ENCODE measurements at regions not wholly inside any gene's neighbourhood (a gene's known extent, or its start where the extent isn't known, plus 50 kb on each side); places are given as distances from the start of the nearest gene placed in this dataset.
"Not testable (repeated sequence)": the region's sequence is repeated elsewhere in the genome, so short reads cannot be mapped to it uniquely, and the experiment has no call there.

DNA sequence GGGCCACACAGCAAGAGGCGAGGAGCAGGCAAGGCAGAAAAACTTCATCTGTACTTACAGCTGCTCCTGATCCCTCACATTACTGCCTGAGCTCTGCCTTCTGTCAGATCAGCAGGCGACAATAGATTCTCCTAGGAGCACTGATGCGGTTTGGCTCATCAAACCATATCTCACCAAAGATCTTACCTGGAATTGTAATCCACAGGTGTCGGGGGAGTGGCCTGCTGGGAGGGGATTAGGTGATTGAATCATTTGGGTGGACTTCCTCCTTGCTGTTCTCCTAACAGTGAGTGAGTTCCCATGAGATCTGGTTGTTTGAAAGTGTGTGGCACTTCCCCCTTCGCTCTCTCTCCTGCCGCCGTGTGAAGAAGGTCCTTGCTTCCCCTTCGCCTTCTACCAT is 647.3 kb downstream of the SOCS6 start:
- DNase-seq (ENCODE audit: low read depth in 4 of 4, low spot score in 2 of 4), result no peak

DNA sequence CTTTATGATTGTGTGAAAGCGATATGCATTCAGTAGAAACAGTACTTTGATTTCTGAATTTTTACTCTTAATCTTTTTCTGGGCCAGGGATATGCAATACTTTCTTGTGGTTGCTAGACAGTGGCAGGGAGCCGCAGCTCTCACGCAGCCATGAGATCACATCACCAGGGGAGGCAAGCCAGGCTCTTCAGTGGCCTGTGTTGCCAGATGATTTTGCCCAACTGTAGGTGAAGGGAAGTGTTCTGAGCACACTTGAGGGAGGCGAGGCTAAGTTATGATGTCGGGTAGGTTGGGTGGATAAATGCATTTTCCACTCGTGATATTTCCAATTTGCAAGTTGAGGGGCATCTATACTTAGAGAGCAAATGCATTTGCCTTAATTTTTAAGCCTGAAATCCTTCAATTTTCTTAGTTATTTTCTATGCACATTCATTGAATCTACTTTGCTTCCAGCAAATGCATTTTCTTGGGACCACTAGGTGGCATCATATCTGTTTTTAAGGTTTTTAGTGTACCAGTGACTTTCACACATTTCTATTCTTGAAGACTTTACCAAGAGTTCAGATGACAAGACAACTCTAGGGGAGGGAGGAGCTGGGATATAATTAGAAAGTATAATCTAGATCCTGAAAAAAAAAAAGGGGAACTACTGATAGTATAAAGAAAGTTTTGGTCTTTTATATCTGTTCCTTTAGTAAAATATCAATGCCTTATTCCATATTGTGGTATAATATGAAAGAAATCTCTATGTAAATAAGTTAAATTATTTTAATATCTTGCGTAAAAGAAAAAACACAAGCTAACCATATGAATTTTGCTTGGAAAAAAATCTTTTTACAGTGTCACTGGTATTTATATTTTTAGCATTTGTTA is 643.3 kb downstream of the SOCS6 start:
- peak in 1 of 4 donors; percentile 5 for DNase-seq (ENCODE audit: low read depth in 4 of 4, low spot score in 2 of 4)

DNA sequence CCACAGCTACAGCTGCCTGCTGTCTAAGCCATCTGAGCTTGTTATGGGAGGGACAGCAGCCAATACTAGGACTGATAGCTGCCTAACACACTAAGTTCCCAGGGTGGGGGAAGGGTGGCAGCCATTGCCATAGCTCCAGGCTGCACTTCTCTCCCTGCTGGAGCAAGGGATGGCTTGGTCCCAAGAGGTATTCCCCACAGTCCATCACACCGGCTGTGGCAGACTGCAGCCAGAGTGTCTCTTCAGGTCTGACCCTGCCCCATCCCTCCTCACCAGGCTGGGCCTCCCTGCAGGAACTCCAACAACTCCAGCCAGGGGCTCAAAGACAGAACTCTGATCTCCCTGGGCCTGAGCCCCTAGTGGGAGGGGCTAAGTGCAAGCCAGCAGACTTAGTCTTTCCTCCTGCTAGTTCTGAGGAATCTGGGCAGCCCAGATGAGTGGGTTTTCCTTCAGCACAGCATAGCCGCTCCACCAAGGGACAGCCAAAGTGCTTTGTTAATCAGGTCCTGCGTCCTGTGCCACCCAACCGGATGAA is 632.1 kb downstream of the SOCS6 start:
- DNase-seq (ENCODE audit: low read depth in 4 of 4, low spot score in 2 of 4), result no peak

- no peak for DNase-seq (ENCODE audit: low read depth in 4 of 4, low spot score in 2 of 4)
Measured at GRCh38 chr18:70907673-70908072, 618.8 kb downstream of the SOCS6 start.

- no peak for DNase-seq (ENCODE audit: low read depth in 4 of 4, low spot score in 2 of 4)
Measured at GRCh38 chr18:70892381-70892780, 603.5 kb downstream of the SOCS6 start.

GRCh38 chr18:70870292-70870691 is 581.4 kb downstream of the SOCS6 start:
- no peak for DNase-seq (ENCODE audit: low read depth in 4 of 4, low spot score in 2 of 4)

DNA sequence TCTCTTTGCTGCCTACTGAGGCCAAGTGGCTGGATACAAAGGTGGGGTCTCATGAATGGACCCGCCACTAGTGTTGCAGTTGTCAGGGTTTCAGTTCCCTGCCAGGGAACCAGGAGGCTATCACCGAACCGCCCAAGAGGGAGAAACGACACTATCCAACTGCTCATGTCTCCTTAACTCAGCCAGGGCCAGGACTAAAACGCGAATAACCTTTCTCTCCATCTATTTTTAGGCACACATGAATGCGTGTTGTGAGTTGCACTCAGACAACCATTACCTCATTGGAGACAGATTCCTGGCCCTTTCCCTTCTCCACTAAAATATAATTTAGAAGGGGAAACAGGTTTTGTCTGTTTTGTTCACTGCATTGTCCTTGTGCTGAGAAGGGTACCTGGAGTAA is 559.5 kb downstream of the SOCS6 start:
- DNase-seq (ENCODE audit: low read depth in 4 of 4, low spot score in 2 of 4), result no peak

GRCh38 chr18:70840649-70841048 is 551.8 kb downstream of the SOCS6 start:
- DNase-seq (ENCODE audit: low read depth in 4 of 4, low spot score in 2 of 4), result no peak

DNA sequence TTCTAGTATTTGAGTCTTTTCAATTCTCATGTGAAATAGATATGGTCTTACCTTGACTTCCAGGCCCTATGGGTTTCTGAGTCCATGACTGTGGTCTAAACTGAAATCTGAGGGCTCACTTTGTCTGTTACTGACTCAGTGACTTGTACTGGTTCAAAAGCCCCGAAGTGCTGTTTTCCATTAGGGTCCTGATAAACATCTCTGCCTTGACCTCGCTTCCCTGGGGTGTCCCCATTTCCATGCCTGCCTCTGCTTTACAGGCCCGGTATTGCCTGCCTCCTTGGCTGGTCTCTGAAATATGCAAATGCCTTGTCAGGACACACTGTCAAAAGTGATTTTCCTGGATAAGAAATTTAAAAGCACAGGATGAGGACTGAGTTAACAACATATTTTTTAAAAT is 538.8 kb downstream of the SOCS6 start:
- DNase-seq (ENCODE audit: low read depth in 4 of 4, low spot score in 2 of 4), result no peak

DNA sequence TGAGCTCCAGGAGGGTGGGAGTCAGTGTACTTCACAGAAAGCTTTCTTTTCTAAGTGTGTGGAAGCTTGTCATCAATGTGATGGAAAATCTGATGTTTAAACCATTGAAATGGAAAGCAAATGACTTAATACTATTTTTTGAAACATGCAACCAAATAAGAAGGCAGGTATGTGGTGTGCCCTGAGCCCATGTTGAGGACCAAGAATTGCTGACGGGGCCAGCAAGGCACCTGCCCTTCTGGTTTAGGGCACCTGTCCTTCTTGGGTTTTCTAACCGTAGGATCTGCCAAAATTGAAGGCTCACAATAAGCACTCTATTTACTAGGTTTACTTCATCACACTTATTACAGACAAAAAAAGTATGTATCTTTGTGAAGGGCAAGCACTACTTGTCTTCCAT is 537.7 kb downstream of the SOCS6 start:
- DNase-seq (ENCODE audit: low read depth in 4 of 4, low spot score in 2 of 4), result no peak

DNA sequence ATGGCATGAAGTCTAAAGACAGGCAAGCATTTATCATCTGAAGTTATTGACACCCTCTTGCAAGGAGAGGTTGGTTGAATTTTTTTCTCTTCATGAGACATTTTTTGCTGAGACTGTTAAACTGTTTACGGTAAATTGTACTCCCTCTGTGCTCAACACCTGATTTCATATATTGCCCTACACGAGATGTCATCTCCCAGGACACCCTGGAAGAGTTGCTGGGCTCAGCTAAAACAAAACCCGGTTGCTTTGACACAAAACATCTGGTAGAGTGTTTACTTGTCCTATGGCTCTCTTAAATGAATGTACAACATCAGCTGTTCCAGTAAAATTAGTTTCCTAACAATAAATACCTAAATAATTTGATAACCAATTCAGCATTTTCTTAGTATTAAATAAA is 533.8 kb downstream of the SOCS6 start:
- no peak for DNase-seq (ENCODE audit: low read depth in 4 of 4, low spot score in 2 of 4)

DNA sequence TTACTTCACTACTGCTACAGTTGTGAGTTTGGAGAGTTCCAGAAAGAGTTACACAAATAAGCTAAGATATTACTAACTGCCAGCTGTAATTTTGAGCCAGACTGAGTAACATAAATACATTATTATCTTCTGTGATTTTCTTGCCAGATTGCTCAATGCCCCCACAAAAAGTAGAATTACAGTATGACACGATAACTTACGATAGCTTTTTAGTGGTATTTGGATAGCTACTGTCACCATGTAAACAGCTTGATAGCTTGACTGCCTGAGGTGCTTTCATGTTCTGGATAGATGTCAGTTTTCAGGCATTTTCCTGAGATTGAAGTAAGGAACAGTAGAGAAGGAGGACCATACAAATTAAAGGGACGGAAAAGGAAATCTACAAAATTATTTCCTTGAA is 533.3 kb downstream of the SOCS6 start:
- DNase-seq (ENCODE audit: low read depth in 4 of 4, low spot score in 2 of 4), result no peak

DNA sequence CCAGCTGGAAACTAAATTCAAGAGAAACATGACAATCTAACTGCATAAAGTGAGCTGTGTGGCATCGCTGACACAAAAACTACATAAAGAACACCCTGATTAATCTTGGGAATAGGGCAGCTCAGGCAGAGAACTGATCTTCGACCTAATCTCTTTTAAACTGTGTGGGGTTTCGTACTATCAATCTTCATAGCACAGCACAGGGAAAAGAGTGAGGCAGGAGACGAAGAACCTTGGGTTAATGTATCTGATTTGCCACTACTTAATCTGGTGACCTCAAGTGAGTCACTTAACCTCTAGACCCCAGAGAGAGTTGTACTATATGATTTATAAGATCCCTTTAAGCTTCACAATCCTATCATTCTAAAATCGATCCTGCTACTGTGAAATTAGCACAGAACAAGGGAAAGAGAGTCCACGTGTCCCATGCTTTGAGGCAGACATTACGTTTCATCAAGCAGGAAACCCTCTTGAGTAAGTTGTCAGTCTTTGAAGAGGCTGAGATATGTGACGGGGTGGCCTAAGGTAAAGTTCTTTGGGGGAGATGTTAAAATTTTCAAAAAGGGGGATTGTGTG is 519.7 kb downstream of the SOCS6 start:
- DNase-seq (ENCODE audit: low read depth in 4 of 4, low spot score in 2 of 4), result no peak

GRCh38 chr18:70781860-70782453 is 493.1 kb downstream of the SOCS6 start:
- DNase-seq (ENCODE audit: low read depth in 4 of 4, low spot score in 2 of 4), result peak in 3 of 4 donors; percentile 2 to 21 (median 5)

GRCh38 chr18:70766254-70766653 is 477.4 kb downstream of the SOCS6 start:
- DNase-seq (ENCODE audit: low read depth in 4 of 4, low spot score in 2 of 4), result not testable (repeated sequence)

- no peak for DNase-seq (ENCODE audit: low read depth in 4 of 4, low spot score in 2 of 4)
Measured at GRCh38 chr18:70762812-70763211, 474.0 kb downstream of the SOCS6 start.

DNA sequence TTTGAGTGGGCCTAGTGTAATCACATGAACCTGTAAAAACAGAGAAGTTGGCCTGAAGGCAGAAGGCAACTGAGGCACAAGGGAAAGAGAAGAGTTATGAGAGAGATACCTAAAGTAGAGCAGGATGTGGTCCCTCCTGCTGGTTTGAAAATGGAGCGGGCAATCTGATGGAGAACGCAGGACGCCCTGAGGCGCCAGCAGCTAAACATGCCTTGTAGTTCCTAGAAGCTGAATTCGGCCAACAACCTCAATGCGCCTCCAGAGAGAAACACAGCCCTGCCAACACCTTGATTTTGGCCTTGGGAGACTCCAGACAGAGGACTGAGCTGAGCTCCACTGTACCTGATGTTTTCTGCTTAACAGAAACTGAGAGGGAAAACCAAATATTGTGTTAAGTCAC is 469.9 kb downstream of the SOCS6 start:
- no peak for DNase-seq (ENCODE audit: low read depth in 4 of 4, low spot score in 2 of 4)

DNA sequence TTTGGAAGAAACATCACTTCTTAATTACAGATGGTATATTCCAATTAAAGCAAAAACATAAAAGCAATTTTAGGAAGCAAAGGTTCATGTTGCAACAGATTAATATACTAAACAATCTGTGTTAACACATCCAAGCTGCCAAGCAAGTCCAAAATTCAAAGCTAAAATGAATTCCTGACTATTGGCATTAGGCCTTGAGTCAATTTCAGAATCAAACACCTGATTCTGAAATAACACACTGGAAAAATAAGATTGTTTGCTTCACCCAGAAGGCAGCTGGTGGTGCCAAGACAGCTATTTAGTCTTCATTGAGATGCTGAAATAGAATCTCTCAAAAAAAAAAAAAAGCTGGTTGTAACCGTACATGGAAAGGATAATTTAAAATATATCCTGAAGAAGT is 465.6 kb downstream of the SOCS6 start:
- DNase-seq (ENCODE audit: low read depth in 4 of 4, low spot score in 2 of 4), result no peak

GRCh38 chr18:70732916-70733315 is 444.1 kb downstream of the SOCS6 start:
- DNase-seq (ENCODE audit: low read depth in 4 of 4, low spot score in 2 of 4), result no peak

DNA sequence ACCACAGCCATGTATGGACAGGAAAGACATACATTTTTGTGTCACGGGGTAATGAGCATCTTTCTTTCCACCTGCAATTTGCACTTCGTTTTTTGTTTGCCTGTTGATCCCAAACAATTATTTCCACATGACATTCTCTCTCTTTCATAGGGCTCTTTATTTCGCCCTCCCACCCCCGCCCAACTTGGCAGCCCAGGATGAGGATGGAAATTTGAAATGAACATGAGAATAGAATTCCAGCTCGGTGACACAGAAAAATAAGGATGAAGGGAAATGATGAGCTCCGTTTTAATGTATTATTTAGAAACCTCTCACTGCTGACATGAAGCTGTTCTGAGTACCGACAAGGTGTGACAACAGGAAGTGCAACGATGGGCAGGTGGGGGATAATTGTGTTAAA is 443.3 kb downstream of the SOCS6 start:
- DNase-seq (ENCODE audit: low read depth in 4 of 4, low spot score in 2 of 4), result no peak

DNA sequence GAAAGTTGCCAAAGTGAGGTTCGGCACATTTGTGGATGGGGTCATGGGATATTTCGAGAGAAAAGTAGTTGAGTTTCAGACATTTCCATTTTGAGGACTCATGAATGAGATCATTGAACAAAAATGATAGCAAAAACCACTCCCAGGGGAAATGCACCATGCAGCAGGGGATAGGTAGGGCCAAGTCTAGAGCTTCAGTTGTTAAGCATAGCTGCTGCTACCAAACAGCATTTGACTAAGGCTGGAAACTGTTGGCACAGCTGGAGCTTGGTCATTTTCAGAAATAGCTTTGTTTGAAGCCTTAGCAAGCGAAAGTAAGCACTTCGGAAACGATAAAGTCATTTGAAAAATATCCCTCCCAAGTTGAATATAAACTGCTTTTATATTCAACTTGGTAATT is 431.8 kb downstream of the SOCS6 start:
- no peak for DNase-seq (ENCODE audit: low read depth in 4 of 4, low spot score in 2 of 4)

GRCh38 chr18:70709720-70710119 is 420.9 kb downstream of the SOCS6 start:
- no peak for DNase-seq (ENCODE audit: low read depth in 4 of 4, low spot score in 2 of 4)

Measured in left renal cortex interstitium (tissue), 4 donors.